ENCODE measurements at regions not wholly inside any gene's neighbourhood (a gene's known extent, or its start where the extent isn't known, plus 50 kb on each side); places are given as distances from the start of the nearest gene placed in this dataset.

GRCh38 chr12:98296462-98297079, 218.8 kb upstream of the TMPO start:
- no peak for ATAC-seq
- Histone ChIP-seq H3K9me3 (ENCODE audit: control insufficient read depth, insufficient read depth, low read length) (no peaks in the 10 kb centered on the region), H3K4me3 (ENCODE audit: low read length) (no peak overlapping the region), H3K36me3 (ENCODE audit: control insufficient read depth, insufficient read depth, low read length) (no peaks in the 10 kb centered on the region), H3K4me1 (ENCODE audit: control insufficient read depth, insufficient read depth, low read length) (no peaks in the 10 kb centered on the region), H3K27ac (ENCODE audit: low read length) (no peak overlapping the region), H3K27me3 (ENCODE audit: control insufficient read depth, insufficient read depth, low read length) (peaks cover under 1% of the 10 kb centered on the region)
- H3K36me3 Mint-ChIP-seq = no peaks in the 10 kb centered on the region
- no peak overlapping the region for H3K27ac Mint-ChIP-seq
- peaks cover 0 to 4% of the 10 kb centered on the region in 2 donors for H3K9me3 Mint-ChIP-seq
- H3K4me3 Mint-ChIP-seq = no peak overlapping the region
- intact Hi-C loops (cut with micrococcal nuclease) = no loop called here
- no peak for TF ChIP-seq CTCF (IDR thresholded peaks at IDR 0.05)
- no peaks in the 10 kb centered on the region for H3K4me1 Mint-ChIP-seq
- WGBS (ENCODE audit: insufficient coverage) = 55% methylated on average over 6 of the region's 6 CpGs
- H3K27me3 Mint-ChIP-seq (ENCODE audit: low read depth in 2 of 2) = peaks cover 0 to 15% of the 10 kb centered on the region in 2 donors
- no peak for DNase-seq

- peaks cover 0 to 4% of the 10 kb centered on the region in 2 donors for H3K9me3 Mint-ChIP-seq
- DNase-seq = no peak
- no peaks in the 10 kb centered on the region for H3K9me3 ChIP-seq (ENCODE audit: control insufficient read depth, insufficient read depth, low read length)
- H3K27ac ChIP-seq (ENCODE audit: low read length) = no peak overlapping the region
- no peak overlapping the region for H3K4me3 ChIP-seq (ENCODE audit: low read length)
- no peaks in the 10 kb centered on the region for H3K4me1 Mint-ChIP-seq
- WGBS (ENCODE audit: insufficient coverage) = 66% methylated on average over 3 of the region's 3 CpGs
- H3K27me3 ChIP-seq (ENCODE audit: control insufficient read depth, insufficient read depth, low read length) = no peaks in the 10 kb centered on the region
- TF ChIP-seq CTCF (IDR thresholded peaks at IDR 0.05) = no peak
- H3K27ac Mint-ChIP-seq = no peak overlapping the region
- H3K36me3 Mint-ChIP-seq = no peaks in the 10 kb centered on the region
- intact Hi-C loops (cut with micrococcal nuclease) = no loop called here
- no peaks in the 10 kb centered on the region for H3K4me1 ChIP-seq (ENCODE audit: control insufficient read depth, insufficient read depth, low read length)
- ATAC-seq = no peak
- H3K4me3 Mint-ChIP-seq = no peak overlapping the region
- no peaks in the 10 kb centered on the region for H3K36me3 ChIP-seq (ENCODE audit: control insufficient read depth, insufficient read depth, low read length)
- H3K27me3 Mint-ChIP-seq (ENCODE audit: low read depth in 2 of 2) = peaks cover 0 to 15% of the 10 kb centered on the region in 2 donors
These were observed 217.9 kb upstream of the TMPO start for GRCh38 chr12:98297538-98297937.

- DNase-seq (no peak), ATAC-seq (no peak)
- Histone ChIP-seq H3K27ac (ENCODE audit: low read length) (no peak overlapping the region), H3K4me3 (ENCODE audit: low read length) (no peak overlapping the region), H3K4me1 (ENCODE audit: control insufficient read depth, insufficient read depth, low read length) (no peaks in the 10 kb centered on the region), H3K36me3 (ENCODE audit: control insufficient read depth, insufficient read depth, low read length) (no peaks in the 10 kb centered on the region), H3K9me3 (ENCODE audit: control insufficient read depth, insufficient read depth, low read length) (no peaks in the 10 kb centered on the region), H3K27me3 (ENCODE audit: control insufficient read depth, insufficient read depth, low read length) (no peaks in the 10 kb centered on the region)
- Mint-ChIP-seq H3K9me3 (no peaks in the 10 kb centered on the region), H3K27ac (no peak overlapping the region), H3K4me1 (no peaks in the 10 kb centered on the region), H3K4me3 (no peak overlapping the region), H3K27me3 (ENCODE audit: low read depth in 2 of 2) (peaks cover 2 to 10% of the 10 kb centered on the region in 2 donors), H3K36me3 (no peaks in the 10 kb centered on the region)
- intact Hi-C loops (cut with micrococcal nuclease) = no loop called here
- WGBS (ENCODE audit: insufficient coverage) = 100% methylated on average over 2 of the region's 2 CpGs
- no peak for TF ChIP-seq CTCF (IDR thresholded peaks at IDR 0.05)
These were observed 207.2 kb upstream of the TMPO start for GRCh38 chr12:98308141-98308540.
